Dermis blood vessel endothelial cell (primary cell): ENCODE measurements at regions not wholly inside any gene's neighbourhood (a gene's known extent, or its start where the extent isn't known, plus 50 kb on each side); places are given as distances from the start of the nearest gene placed in this dataset.
A peak's percentile ranks its signal among the peaks of the same experiment; 100 is the strongest.

ENCODE experiments used
- DNase-seq: peaks from one replicate; pipeline ENCODE4 v3.0.0; 2010

DNA sequence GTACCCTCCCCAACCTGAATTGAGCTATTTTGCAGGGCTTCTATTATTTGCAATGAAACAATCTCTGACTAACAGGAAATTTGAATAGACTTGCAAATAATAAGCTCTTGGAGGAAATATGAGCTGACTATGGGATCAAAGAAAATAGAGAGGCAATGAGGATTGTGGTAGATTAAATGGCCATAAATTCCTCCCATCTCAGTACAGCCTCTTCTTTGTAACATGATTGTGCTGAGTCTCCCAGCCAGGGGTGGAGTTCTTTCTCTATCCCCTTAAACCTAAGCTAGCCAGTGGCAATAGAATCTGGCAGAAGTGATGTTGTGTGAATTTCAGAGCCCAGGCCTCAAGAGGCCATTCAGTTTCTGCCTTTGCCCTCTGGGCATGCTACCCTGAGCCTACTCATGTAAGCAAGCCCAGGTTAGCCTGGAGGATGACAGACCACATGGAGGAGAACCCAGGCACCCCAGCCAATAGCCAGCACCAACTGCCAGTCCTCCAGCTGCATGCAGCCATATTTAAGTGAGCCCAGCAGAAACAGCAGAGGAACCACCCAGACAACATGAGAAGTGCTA is 86.8 kb upstream of the TP53I11 start:
- DNase-seq: no peak

DNA sequence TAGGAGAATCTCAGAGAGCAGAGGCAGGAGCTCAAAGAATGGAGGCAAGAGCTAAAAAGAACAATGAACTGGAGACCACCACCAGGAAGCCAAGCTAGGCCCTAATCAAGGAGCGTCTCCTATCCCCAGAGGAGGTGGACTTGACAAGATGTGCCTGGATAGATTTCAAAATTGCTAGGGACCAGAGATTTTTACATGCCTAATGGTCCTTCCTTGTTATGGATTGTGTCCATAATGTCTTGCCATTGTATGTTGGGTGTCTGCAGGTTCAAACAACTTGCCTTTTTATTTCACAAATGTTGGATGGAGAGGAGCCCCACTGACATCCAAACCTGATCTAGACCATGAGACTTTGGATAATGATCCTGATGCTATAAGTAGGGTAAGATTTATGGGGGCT is 88.2 kb upstream of the TP53I11 start:
- DNase-seq: no peak

DNA sequence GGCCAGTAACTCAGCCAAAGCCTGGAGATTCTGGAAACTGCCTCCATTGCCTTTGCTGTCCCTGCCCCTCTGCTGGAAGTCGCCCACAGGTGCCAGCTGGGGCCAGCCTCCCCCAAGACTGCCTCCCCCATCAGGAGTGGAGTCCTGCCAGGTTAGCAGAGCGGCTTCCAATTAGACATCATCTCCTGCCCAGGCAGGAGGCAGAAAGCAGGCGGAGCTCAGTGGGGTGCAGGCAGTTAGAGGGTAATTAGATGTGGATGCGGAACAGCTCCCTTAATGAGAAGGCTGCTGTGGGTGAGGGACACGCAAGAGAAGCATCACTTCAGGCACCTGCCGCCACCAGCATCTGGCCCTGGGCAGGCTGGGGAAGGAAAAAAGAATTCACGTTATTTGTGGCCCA is 90.9 kb upstream of the TP53I11 start:
- DNase-seq: no peak

DNA sequence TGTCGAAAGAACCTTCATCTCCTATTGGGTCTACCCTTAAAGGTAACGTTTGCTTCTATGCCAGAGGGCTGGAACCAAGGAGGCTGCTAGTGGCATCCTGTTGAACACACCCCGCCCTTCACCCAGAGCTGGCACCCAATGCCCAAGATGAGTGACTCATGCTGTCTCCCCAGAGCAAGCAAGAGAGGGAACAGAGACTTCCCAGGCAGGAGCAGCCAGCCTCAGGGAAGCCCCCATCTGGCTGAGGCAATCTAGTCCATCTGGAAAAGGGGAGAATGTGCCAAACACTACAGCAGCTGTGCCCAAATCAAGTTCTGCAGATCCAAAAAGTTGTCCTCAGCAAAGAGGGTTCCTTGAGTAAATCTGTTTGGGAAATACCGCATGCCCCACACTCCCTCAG is 91.9 kb upstream of the TP53I11 start:
- DNase-seq: no peak

DNA sequence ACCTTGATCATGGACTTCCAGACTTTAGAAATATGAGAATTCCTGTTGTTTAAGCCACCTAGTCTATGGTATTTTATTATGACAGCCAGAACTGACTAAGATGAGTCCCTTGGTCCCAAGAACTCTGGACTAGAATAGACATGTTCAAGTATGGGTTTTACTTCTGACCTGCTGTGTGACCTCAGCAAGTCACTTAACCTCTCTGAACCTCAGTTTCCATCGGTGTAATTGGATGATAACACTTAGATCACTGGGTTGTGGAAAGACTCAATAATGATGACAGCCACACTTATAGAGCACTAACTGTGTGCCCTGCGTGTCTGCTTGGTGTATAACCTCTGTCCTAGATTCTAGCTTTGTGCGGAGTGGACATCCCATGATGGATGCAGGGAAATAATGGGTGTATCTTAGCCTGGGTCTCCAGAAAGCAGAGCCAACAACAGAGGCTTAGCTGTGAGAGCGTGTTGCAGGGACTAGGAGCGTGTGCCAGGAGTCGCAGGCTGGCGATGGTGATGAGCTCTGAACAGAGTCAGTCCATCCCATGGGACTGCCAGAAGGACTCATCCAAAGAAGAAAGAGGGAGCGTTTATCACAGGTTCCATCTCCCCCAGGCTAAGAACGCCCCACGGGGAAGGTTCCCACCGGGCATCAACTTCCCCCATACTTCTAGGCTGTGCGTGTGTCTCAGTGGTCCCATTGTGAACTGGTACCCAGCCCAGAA is 93.2 kb upstream of the TP53I11 start:
- no peak for DNase-seq

DNA sequence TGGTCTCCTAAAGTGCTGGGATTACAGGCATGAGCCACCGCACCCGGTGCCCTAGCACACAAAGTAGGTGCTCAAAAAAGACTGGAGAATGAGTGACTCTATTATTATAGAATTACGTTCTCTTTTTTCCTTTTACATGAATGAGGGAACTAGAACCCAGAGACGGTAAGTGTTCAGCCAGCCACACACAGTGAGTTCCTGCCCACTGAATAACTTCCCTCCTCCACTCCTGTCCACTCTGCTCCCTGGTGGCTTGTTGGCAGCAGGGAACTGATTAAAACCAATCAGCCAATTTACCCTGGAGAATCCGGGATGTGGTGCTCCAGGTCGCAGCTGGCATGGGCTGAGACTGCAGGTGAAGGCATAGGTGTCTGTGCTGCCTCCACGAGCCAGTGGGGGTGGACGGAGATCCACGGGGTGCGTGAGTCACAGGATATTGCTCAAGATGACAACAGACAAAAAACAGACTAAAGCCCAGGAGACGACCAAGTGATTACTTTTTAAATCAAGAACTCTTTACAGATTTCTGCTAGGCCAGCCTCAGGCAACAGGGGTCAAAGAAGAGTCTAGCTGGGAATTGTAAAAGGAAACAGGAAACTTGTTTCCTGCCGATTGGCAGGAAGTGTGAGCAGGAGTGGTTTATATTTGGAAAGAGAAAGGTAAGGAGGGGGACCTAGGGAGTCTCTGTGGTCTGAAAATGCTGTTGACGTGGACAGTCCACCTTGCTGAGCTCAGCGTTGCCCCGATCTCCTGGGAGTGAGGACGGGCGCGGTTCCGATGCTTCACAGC is 95.2 kb upstream of the TP53I11 start:
- peak; percentile 67 for DNase-seq

DNA sequence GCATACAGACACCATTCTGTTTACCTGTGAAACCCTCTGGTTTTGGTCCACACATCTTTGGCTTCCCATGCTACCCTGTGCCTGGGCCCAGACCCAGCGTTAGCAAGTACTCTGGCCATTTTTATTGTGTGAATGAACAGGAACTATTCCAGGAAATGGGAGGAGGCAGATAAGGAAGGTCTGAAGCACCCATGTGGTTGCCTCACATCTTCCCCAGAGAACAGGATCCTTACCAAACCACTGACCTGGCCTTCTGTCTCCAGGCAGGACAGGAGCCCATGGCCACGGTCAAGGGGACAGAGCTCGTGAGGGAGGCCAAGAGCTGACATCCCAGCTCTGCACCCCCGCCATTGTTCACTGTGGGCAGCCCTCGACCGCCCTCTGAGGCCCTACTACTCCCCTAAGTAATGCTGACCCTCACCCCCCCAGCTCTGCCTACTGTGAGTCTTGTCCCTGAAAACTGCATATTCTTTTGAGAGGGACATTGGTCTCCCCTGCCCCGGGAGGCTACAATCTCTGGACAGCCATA is 97.7 kb upstream of the TP53I11 start:
- DNase-seq: peak; percentile 60

DNA sequence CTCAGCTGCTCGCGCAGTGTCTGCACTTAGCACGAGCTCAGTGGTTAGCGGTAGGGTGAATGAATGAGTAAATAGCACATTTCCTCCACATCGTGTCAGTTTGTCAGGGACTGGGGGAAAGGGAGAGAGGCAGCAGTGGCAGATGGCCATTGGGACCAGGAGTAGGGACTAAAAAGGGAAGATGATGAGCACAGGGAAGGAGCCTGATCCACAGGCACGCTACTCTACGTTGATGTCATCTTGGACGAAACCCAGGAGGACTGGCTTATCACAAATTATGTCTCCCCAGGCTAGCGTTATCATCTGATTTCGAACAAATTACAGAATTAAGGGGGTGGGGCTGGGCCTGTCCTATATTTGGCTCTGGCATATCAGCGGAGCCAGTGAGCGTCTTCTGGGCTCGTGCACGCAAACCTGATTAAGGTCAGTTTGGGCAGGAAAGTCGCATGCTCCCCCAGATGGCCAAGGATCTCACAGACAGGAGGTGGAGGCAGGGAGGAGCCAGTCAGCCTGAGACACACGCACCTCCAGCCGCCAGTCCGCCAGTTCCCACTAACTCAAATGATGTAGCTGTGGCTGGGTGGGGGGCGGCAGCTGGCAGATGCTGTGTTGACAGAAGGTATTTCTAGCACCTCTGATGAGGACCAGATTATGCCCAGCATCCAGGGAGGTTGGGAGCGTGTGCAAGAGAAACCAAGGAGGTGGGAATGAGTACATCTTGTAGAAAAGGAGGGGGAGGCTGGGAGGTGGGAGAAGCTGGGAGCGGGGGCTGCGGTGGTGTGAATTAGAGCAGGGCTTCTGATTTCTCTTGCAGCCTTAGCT is 97.4 kb upstream of the PRDM11 start:
- no peak for DNase-seq

DNA sequence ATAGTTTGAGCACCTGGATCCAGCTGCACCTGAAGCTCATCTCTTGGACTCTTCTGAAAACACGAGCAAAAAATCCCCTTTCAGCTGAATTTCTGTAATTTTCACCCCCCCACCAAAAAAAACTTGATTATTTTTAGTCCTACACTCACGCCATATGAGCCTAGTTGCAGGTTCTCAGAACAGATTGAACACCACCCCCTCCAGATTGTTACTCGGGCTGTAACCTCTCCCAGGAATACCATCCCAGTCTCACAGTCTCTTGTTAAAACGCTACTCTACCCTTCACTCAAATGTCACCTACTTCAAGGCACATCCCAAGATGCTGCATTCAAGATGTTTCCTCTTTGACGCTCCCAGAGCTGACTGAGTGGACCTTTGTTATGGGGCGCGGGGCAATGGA is 96.3 kb upstream of the PRDM11 start:
- DNase-seq: no peak

DNA sequence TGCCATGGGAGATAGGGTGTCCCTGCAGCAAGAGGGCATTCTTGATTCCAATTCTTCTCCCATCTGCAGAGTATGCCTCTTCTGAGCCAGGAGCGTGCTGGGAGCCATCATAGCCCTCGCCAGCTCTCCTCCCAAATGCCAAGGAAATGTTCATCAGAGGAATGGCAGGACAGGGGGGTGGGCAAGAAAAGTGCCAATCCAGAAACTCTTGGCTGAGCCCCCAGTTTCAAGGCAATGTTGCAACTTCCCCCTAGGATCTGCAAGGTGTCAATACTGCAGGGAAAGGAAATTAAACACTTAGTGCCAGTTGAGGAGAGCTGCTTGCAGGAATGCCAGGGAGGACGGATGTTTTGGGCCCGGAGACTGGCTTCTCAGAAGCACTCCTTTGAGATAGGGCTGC is 94.8 kb upstream of the PRDM11 start:
- DNase-seq: no peak

DNA sequence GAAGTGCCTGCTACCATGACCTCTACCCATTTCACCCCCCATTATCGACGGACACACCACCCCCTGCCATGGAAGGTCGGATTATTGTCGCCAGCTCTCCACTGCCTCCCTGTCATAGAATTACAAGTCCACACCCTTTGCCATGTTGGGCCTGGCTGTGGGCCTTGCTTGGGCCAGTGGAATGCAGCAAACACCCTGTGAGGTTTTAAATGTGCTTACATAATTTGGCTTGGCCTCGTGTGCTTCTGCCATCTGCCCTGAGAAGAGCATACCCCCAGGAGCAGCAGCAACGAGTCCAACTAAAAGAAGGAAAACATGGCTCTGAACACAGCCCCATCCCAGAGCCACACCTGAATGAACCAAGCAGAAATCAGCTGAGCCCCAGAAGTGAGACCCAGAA is 94.1 kb upstream of the PRDM11 start:
- no peak for DNase-seq

DNA sequence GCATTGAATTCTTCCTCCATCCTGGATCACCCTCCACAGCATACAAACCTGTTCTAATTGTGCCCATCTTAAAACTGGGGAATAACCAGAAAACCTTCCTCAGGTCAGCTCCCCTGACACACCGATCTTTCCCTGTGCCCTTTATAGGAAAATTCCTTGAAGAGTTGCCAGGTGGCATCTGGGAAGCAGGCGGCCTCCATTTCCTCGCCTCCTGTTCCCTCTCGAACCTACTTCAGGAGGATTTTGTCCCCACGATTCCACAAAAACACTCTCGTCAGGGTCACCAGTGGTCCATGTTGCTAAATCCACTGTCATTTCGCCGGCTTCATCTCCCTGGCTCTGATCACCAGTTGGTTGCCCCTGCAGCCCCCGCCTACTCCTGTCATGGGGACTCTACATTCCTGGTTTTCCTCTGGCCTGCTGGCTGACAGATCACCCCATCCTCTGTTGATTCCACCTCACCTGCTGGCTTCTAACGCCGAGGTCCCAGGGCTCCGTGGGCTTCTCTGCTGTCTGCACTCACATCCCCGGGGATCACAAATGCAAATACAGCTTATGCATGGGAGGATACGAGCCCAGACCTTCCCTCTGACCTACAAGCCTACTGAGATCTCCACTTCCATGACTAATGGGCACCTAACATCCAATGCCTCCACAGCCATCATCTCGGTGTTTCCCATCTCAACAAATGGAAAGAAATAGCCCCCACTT is 92.5 kb upstream of the PRDM11 start:
- no peak for DNase-seq

DNA sequence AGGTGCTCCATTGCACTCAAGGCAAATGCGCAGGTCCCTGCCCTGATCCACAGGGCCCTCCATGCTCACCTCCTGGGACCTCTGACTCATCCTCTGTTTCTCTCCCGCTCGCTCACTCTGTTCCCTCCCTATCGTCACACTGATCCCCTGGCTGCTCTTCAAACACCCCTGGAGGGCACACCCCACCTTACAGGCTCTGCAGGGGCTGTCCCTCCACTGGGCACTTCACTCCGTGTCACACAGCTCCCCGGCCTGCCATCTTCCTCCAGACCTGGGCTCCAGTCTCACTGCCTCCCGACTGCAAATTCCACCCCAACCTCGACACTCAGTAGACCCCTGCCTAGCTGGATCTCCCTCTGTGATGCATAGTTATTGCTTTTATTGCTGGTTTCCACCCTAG is 91.5 kb upstream of the PRDM11 start:
- no peak for DNase-seq

DNA sequence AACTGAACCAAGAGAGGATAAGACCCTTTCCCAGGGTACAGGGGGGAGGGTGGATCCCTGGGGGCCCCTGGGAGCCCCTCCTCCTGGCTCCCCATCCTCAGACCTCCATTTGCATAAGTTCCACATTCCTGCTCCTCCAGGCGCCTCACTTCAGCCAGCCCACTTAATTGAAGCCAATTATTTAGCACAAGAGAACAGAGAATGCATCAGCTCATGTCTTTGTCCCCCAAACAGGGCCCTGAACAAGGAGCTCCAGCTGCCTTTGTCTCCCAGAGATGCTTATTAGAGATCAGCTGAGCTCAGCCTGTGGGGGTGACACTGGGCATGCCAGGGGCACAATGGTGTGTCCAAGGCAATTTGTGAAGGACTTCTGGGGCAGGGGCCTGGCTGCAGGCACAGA is 89.9 kb upstream of the PRDM11 start:
- DNase-seq: no peak

DNA sequence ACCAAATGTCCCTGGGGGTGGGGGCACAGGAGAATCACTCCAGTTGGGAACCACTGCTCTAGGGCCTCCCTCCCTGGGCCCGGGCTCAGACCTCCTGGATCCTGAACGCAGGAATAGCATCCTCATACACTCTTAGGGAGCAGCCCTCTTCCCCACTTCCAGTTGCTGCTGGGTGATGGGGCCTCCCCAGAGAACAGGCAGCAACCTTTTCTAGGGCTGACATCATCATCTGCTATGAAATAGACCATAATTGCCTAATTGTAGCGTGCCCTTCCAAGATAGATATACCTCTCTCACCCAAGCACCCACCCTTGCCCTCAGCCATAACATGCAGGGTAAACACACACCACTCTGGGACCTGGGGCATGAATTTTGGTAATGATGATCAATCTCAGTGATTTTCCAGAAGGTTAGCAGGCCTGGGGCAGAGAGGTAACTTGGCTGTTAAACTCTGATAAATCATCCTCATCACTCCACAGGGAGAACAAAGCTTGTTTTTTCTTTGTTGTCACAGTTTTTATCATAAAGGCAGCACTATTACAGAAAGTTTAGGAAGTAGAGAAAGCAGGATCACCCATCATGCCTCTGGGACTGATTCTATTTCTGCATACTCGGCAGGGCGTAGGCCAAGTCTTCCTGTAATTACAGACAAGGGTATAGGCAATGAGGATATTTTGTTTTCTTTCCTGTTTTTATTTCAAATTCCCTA is 88.3 kb upstream of the PRDM11 start:
- no peak for DNase-seq

DNA sequence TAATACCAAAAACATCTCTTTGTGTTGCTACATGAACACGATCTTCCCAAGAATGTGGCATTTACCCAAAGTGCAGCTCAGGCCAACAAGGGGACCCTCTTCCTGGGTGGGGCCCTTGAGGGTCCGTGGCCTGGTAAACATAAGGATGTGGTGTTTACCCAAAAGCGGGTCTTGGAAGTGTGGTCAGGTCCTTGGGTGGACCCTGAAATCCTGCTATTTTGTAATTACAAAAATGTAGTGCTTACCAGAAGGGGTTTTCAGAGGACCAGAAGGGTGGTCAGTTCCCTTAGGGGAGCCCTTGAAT is 87.8 kb upstream of the PRDM11 start:
- no peak for DNase-seq

DNA sequence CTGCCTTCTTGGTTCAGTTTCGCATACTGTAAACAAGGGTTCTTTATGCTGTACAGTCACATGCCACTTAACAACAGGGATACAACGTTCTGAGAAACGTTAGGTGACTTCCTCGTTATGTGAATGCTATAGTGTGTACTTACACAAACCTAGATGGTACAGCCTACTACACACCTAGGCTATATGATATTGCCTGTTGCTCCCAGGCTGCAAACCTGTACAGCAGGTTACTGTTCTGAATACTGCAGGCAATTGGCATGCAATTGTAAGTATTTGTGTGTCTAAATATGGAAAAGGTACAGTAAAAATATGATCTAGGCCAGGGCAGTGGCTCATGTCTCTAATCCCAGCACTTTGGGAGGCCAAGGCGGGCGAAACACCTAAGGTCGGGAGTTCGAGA is 85.7 kb upstream of the PRDM11 start:
- no peak for DNase-seq

DNA sequence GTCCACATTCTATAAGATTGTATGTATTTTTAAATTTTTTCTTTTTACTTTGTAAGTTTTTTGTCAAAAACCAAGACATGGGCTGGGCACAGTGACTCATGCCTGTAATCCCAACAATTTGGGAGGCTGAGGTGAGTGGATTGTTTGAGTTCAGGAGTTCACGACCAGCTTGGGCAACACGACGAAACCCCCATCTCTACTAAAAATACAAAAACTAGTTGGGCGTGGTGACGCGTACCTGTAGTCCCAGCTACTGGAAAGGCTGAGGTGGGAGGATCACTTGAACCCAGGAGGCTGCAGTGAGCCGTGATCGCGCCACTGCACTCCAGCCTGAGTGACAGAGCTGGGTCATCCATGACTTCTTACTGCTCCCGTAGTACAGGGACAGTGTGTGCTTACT is 84.8 kb upstream of the PRDM11 start:
- DNase-seq: no peak

DNA sequence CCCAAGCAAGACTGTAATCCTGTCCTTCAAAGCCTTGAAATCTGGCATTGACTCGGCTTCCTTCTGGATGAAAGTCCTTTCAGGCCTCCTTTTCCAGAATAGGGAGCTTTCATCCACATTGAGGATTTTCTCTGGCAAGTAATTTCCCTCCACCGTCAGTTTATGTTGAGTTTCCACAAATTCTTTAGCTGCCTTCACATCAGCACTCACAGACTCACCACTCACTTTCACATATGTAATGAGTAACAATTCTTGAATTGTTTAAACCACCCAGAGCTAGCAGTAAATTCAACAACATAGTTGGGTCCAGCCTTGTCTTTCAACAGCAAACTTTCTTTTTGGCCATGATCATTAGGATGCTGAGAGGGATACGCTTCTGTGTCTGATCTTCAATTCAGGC is 84.3 kb upstream of the PRDM11 start:
- DNase-seq: no peak

DNA sequence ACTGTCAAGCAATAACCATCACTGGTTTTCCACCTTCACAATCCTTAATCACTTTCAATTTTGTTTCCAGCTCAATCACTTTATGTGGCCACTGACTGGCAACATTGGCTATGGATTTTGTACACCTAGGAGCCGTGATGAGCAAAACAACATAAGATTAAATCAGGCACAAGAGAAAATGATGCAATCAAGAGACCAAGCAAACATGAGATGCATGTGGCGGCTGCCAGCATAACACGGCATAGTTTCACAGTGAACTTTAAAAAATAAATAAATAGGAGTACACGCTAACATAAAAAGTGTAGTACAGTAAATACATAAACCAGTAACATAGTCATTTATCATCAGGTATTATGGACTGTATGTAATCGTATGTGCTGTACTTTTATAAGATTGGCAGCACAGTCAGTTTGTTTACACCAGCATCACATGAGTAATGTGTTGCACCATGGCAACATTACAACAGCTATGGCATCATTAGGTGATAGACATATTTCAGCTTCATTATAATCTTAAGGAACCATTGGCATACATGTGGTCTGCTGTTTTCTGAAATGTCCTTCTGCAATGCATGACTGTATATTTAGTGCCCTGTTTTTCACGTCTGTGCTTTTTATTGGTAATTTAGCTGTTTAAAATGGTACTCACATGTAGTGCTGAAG is 83.3 kb upstream of the PRDM11 start:
- DNase-seq: no peak

DNA sequence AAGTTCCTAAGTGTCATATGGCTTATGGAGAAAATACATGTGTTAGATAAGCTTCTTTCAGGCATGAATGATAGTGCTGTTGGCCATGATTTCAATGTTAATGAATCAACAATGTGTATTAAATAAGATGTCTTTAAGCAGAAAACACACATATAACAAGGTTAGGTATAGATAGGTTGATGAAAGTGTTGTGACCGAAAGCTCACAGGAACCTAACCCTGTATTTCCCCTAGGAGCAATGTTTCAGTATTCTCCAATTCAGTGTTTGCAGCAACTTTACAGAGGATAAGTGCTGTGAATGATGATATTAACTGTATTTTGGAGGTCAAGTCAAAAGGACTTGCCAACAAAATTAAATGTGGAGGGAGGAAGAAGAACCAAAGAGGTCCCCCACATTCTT is 82.8 kb upstream of the PRDM11 start:
- DNase-seq: no peak
